ENCODE measurements at regions not wholly inside any gene's neighbourhood (a gene's known extent, or its start where the extent isn't known, plus 50 kb on each side); places are given as distances from the start of the nearest gene placed in this dataset.

DNA sequence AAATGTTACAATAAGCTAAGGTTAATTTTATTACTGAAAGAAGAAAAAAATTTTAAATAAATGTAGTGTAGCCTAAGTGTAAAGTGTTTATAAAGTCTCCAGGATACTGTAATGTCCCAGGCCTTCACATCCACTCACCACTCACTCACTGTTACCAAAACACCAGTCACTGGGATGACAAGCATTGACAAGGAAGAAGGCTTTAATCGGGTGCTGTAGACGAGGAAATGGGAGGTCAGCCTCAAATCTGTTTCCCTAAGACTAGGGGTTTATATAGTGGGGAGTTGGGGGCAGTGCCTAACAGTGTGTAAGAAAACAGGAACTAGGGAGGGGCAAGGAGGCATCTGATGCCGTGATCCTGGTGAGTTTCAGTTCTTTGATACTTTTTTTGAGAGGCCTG is 69.4 kb downstream of the CHRM3 start:
- H3K27ac ChIP-seq (ENCODE audit: insufficient read depth, low read length): no peak overlapping the region
- no peak for DNase-seq (ENCODE audit: low read depth in 2 of 2)
- no peak for TF ChIP-seq EZH2 (IDR thresholded peaks at IDR 0.05; ENCODE audit: low read length, missing control alignments)
- TF ChIP-seq, protein P1, sequence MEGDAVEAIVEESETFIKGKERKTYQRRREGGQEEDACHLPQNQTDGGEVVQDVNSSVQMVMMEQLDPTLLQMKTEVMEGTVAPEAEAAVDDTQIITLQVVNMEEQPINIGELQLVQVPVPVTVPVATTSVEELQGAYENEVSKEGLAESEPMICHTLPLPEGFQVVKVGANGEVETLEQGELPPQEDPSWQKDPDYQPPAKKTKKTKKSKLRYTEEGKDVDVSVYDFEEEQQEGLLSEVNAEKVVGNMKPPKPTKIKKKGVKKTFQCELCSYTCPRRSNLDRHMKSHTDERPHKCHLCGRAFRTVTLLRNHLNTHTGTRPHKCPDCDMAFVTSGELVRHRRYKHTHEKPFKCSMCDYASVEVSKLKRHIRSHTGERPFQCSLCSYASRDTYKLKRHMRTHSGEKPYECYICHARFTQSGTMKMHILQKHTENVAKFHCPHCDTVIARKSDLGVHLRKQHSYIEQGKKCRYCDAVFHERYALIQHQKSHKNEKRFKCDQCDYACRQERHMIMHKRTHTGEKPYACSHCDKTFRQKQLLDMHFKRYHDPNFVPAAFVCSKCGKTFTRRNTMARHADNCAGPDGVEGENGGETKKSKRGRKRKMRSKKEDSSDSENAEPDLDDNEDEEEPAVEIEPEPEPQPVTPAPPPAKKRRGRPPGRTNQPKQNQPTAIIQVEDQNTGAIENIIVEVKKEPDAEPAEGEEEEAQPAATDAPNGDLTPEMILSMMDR (conservative IDR thresholded peaks at IDR 0.05 in 1 of 2, IDR thresholded peaks at IDR 0.05 in 1 of 2; ENCODE audit: low read depth in 1 of 2, low read length in 2 of 2): no peak
- H2AFZ ChIP-seq (ENCODE audit: low read length): no peak overlapping the region
- no peaks in the 10 kb centered on the region for H3K4me1 ChIP-seq (ENCODE audit: control insufficient read depth, extremely low read depth, insufficient read depth, low read length)
- no peaks in the 10 kb centered on the region for H3K9me3 ChIP-seq (ENCODE audit: control insufficient read depth, insufficient read depth, low read depth, low read length)
- no peak overlapping the region for H3K4me3 ChIP-seq (replicated peaks in 1 of 4; ENCODE audit: control extremely low read depth in 1 of 4, insufficient read depth in 1 of 4, low read depth in 3 of 4, low read length in 4 of 4)
- no peaks in the 10 kb centered on the region for H3K36me3 ChIP-seq (ENCODE audit: control insufficient read depth, insufficient read depth, low read length)
- H3K9ac ChIP-seq (ENCODE audit: insufficient read depth, low read length): no peak overlapping the region
- no peaks in the 10 kb centered on the region for H3K27me3 ChIP-seq (ENCODE audit: control insufficient read depth, insufficient read depth, low read length)
- no peaks in the 10 kb centered on the region for H3K79me2 ChIP-seq (ENCODE audit: control insufficient read depth, insufficient read depth, low read length)
- no peaks in the 10 kb centered on the region for H4K20me1 ChIP-seq (ENCODE audit: control insufficient read depth, extremely low read depth, insufficient read depth, low read length)
- H3K4me2 ChIP-seq (ENCODE audit: extremely low read depth, insufficient read depth, low read length): no peak overlapping the region

DNA sequence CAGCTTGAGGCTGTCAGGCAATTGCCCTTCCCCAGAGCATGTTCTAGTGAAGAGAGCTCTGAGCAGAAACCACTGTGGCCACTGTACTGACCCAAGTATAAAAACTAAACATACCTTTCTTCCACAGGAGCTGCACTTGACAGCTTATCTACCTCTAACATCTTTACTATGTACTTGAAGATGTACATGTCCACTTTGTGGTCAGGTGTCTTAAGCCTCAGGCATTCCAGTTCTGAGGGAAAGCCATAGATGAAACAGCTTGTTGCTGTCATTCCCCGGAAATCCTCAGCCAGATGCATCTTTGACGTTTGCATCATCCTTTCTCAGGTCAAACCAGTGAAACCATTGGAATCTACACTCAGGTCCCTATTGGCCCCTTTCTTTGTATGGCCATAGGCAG is 70.4 kb downstream of the CHRM3 start:
- Histone ChIP-seq H3K9ac (ENCODE audit: insufficient read depth, low read length) (no peak overlapping the region), H4K20me1 (ENCODE audit: control insufficient read depth, extremely low read depth, insufficient read depth, low read length) (no peaks in the 10 kb centered on the region), H3K79me2 (ENCODE audit: control insufficient read depth, insufficient read depth, low read length) (no peaks in the 10 kb centered on the region), H3K4me3 (replicated peaks in 1 of 4; ENCODE audit: control extremely low read depth in 1 of 4, insufficient read depth in 1 of 4, low read depth in 3 of 4, low read length in 4 of 4) (no peak overlapping the region), H3K9me3 (ENCODE audit: control insufficient read depth, insufficient read depth, low read depth, low read length) (no peaks in the 10 kb centered on the region), H3K4me2 (ENCODE audit: extremely low read depth, insufficient read depth, low read length) (no peak overlapping the region), H3K4me1 (ENCODE audit: control insufficient read depth, extremely low read depth, insufficient read depth, low read length) (no peaks in the 10 kb centered on the region), H3K27me3 (ENCODE audit: control insufficient read depth, insufficient read depth, low read length) (no peaks in the 10 kb centered on the region), H3K36me3 (ENCODE audit: control insufficient read depth, insufficient read depth, low read length) (no peaks in the 10 kb centered on the region), H3K27ac (ENCODE audit: insufficient read depth, low read length) (no peak overlapping the region), H2AFZ (ENCODE audit: low read length) (no peak overlapping the region)
- TF ChIP-seq EZH2 (IDR thresholded peaks at IDR 0.05; ENCODE audit: low read length, missing control alignments): no peak
- DNase-seq (ENCODE audit: low read depth in 2 of 2): peak in 1 of 2 donors; percentile 43

DNA sequence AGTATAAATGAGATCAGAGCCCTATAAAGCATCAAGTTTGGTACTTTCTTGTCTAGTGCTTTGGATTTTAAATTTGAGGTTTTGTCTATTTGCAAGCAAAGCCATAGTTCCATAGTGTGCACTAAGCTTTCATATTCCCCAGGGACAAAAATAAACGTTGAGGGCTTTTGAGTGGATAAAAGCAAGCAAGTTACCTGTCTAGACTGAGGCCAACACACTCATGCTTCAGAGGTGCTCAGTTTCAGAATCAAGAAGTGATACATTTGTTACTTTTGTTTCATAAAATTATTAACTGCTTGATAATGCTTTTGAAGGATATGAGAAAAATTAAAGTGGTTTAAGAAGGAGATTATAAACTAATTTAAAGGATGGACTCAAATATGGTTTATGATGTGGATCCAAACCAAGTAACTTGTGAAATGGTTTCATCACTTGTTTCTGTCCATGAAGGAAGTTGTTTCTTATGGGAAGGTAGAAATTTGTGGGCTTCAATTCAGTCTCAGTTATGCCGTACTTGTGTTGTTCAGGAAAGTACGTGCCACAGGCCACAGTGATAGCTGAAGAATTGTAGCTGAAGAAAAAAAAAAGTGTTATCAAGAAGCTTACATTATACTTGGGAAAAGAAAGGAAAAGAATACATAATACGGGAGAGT is 71.2 kb downstream of the CHRM3 start:
- TF ChIP-seq, protein P1 (conservative IDR thresholded peaks at IDR 0.05 in 1 of 2, IDR thresholded peaks at IDR 0.05 in 1 of 2; ENCODE audit: low read depth in 1 of 2, low read length in 2 of 2): no peak
- TF ChIP-seq EZH2 (IDR thresholded peaks at IDR 0.05; ENCODE audit: low read length, missing control alignments): no peak
- Histone ChIP-seq H3K79me2 (ENCODE audit: control insufficient read depth, insufficient read depth, low read length) (no peaks in the 10 kb centered on the region), H3K36me3 (ENCODE audit: control insufficient read depth, insufficient read depth, low read length) (no peaks in the 10 kb centered on the region), H3K4me3 (replicated peaks in 1 of 4; ENCODE audit: control extremely low read depth in 1 of 4, insufficient read depth in 1 of 4, low read depth in 3 of 4, low read length in 4 of 4) (no peak overlapping the region), H3K9ac (ENCODE audit: insufficient read depth, low read length) (no peak overlapping the region), H3K4me1 (ENCODE audit: control insufficient read depth, extremely low read depth, insufficient read depth, low read length) (no peaks in the 10 kb centered on the region), H3K27ac (ENCODE audit: insufficient read depth, low read length) (no peak overlapping the region), H2AFZ (ENCODE audit: low read length) (no peak overlapping the region), H4K20me1 (ENCODE audit: control insufficient read depth, extremely low read depth, insufficient read depth, low read length) (no peaks in the 10 kb centered on the region), H3K27me3 (ENCODE audit: control insufficient read depth, insufficient read depth, low read length) (no peaks in the 10 kb centered on the region), H3K4me2 (ENCODE audit: extremely low read depth, insufficient read depth, low read length) (no peak overlapping the region), H3K9me3 (ENCODE audit: control insufficient read depth, insufficient read depth, low read depth, low read length) (no peaks in the 10 kb centered on the region)
- DNase-seq (ENCODE audit: low read depth in 2 of 2): no peak
